HL-60/S4 treated with retinoic acid at 250 ng/mL for 4 days and 3 days (cell line): ENCODE measurements at regions not wholly inside any gene's neighbourhood (a gene's known extent, or its start where the extent isn't known, plus 50 kb on each side); places are given as distances from the start of the nearest gene placed in this dataset.

Experiments used
- in situ Hi-C: fragments of 300-500 bp; cut with MboI; formaldehyde crosslinking; loops from 2 replicates; pipeline ENCODE4 v1.7.0; 2022; ENCODE audit warnings: low sequenced_read_pairs

DNA sequence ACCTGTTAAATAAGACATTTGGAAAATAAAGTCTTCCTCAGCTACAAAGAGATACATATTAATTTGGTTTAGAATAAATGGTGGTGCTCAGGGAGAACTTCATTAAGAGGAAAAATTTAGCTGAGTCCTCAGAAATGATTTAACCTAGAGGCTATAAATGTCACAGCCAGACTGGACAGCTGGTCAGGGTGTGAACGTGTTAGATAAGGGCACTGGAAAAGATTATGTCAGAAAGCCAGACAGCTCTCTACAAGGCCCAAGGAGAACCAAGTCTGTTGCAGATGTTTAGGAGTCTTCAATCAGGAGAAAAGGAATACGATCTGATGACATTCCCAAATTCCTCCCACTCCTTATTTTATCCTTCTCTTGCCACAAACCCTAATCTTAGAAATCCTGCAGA is 265.2 kb downstream of the MAT2B start:
- in situ Hi-C loops: no loop called here

DNA sequence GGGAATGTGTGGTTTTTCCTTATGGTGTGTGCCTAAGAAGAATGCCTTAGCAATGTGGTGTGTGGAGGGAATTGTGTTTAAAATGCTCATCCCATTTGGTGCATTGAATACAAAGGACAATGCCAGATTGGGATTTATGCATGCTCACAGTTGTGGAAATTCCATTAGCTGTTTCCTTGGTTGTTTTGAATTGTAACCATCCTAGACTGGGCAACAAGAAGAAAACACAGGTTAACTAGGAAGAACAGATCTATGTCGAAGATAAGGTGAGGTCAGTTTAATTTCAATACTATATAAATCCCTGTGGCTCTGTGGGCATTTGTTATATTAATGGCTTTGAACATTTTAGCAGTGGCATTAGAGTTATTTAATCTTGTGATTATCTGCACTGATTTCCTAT is 266.8 kb downstream of the MAT2B start:
- in situ Hi-C loops: no loop called here

DNA sequence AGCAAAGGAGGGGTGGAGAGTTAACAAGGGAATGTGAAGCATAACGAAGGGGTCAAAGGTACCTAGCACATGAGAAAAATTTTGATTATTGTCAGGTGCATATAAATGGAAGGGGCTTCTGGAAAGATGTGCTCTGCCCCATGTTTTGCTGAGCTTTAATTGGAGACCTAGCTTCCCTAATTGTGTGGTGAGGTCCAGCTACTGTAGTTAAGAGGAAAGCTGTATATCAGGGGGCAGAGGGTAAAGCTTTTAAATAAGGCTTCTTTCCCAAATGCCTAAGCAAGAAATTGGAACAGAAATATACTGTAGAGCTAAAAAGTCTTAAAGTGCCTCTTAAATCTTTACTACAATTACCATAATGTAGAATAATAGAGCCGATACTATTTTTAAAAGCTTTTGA is 267.2 kb downstream of the MAT2B start:
- in situ Hi-C loops: no loop called here

- in situ Hi-C loops: no loop called here
Observed at GRCh38 chr5:163773226-163773625, 267.8 kb downstream of the MAT2B start.

DNA sequence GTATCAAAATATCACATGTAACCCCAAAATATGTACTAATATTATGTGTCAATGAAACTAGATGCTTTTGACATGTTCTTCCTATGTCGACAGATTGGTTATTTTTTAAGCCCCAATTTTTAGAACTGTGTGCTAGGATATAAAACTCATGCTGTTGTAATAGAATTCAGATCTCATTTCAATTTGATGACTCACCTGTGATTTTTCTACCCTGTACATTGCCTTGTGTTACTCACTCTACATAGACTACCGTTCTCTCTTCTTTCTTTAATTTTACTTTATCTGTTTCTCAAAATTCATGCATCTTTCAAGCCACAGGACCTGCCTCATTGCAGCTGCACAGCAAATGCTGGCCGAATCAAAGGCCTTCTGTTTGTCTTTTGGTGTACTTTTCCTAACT is 284.5 kb downstream of the MAT2B start:
- in situ Hi-C loops: no loop called here

- in situ Hi-C loops: no loop called here
Observed at GRCh38 chr5:163790497-163790896, 285.1 kb downstream of the MAT2B start.

GRCh38 chr5:163794993-163795392 is 289.6 kb downstream of the MAT2B start:
- in situ Hi-C loops: no loop called here

DNA sequence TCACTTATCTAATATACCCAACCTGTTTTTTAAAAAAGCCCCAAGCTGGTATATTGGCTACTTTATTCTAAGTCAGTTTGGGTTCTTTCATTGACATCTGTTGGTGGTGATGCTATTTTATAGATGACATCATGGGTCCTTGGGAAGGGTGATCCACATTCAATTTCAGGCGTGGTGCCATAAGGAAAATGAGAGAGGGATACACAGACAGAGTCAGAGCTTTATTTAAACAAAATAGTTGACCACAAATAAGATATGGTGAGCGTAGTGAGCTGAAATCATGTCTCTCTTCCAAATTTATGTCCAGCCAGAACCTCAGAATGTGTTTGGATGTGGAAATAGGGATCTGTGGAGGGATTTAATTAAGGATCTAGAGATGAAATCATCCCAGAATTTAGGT is 302.4 kb downstream of the MAT2B start:
- in situ Hi-C loops: no loop called here

DNA sequence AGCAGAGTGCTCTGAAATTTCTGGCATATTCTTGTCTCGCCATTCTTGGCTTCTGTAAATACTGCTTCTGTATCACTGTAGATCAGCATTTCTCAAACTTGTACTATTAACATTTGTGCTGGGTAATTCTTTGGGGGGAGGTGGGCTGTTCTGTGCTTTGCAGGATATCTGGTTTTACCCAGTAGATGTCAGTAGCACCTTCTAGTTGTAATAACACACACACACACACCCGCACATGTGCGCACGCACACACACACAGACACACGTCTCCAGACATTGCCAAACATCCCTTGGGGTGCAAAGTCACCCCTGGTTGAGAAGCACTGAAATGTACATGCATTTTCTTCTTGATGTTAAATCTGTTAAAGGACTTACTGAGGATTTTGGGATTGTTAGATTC is 304.1 kb downstream of the MAT2B start:
- in situ Hi-C loops: no loop called here

DNA sequence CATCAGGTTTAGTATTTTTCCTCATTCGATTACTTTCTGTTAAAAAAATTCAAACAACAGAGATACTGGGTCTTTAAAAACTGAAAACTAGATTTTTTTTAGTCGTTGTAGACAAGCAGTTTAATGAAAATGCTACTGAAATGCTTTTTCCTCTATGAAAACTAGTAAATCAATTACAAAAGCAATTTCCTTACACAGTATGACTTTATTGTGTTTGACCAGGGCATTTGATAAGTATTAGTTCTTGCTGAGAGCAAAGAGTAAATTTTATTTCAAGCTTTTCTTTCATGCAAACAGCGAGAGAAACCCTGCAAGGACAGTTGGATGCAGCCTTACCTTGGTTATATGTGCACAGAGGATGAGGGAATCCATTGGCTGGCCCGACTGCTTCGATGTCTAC is 308.5 kb downstream of the MAT2B start:
- in situ Hi-C loops: no loop called here

DNA sequence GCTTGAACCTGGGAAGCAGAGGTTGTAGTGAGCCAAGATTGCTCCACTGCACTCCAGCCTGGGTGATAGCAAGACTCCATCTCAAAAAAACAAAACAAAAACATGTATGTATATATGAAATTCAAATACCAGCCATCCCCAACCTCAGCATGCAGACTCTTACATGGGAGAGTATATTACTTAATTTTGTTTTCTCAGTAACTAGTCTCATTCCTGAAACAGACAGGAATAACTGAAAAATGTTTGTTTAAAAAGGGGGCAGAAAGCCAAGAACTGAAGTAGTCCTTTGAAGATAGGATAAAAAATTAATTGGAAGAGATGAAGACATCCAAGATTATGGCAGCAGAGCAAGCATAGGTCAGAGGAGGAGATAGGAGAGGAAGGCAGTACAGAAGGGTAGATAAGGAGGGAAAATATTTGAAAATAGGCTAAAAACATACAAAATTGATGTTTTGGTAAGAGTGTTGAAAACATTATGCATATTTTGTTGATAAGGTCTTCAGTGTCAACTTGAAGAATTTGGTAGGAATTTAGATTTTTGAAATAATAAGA is 309.9 kb downstream of the MAT2B start:
- in situ Hi-C loops: no loop called here

- in situ Hi-C loops: no loop called here
Observed at GRCh38 chr5:163821142-163821541, 315.7 kb downstream of the MAT2B start.

GRCh38 chr5:163822548-163822947 is 317.1 kb downstream of the MAT2B start:
- in situ Hi-C loops: no loop called here

- in situ Hi-C loops: no loop called here
Observed at GRCh38 chr5:163825661-163826060, 320.2 kb downstream of the MAT2B start.

- in situ Hi-C loops: no loop called here
Observed at GRCh38 chr5:163826201-163826600, 320.8 kb downstream of the MAT2B start.

DNA sequence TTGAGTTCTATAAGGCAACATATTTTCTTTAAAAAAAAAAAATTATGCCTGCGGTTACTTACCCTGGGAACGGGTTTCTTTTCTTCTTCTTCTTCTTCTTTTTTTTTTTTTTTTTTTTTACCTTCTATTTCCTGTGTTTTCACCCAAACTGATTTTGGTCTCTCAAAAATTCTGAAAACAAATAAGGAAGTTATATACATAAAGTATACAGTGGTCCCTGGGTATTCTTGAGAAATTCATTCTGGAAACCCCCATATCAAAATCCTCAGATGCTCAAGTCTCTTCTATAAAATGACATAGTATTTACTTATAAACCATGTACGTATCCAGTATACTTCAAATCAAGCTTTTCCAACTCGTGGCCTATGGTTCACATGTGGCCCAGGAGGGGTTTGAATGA is 326.7 kb downstream of the MAT2B start:
- in situ Hi-C loops: no loop called here

GRCh38 chr5:163838738-163839137 is 333.3 kb downstream of the MAT2B start:
- in situ Hi-C loops: no loop called here

GRCh38 chr5:163846512-163846911 is 341.1 kb downstream of the MAT2B start:
- in situ Hi-C loops: no loop called here

DNA sequence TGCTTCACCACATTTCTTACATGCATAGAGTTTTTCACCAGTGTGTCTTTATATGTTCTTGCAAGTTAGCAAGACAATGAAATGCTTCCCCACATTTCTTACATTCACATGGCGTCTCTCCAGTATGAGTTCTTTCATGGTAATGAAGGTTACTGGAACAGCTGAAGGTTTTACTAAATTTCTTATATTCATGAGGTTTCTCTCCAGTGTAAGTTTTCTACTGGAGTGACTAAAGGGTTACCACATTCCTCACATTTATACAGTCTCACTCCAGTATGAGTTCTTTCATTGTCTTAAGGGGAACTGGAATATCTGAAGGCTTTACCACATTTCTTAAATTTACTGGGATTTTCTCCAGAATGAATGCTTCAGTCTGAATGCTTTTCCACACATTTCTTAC is 350.3 kb downstream of the MAT2B start:
- in situ Hi-C loops: no loop called here

DNA sequence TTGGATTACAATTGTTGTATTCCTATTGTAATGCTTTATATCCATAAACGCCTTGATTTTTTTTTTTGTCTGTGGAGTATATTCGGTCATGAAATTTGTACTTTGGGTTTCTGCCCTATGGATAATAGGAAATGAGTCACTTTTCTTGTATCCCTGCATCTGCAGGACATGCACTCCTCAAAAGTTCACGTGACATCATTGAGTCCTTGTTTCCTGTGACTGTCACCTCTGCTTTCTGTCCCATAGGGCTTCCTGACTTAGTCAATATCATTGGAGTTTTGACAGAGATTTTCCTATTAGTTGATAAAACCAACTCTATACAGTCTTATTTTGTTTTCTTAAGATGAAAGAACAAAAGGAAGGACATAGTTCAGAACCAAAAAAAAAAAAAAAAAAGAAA is 356.3 kb downstream of the MAT2B start:
- in situ Hi-C loops: no loop called here

GRCh38 chr5:163867324-163867723 is 361.9 kb downstream of the MAT2B start:
- in situ Hi-C loops: no loop called here

DNA sequence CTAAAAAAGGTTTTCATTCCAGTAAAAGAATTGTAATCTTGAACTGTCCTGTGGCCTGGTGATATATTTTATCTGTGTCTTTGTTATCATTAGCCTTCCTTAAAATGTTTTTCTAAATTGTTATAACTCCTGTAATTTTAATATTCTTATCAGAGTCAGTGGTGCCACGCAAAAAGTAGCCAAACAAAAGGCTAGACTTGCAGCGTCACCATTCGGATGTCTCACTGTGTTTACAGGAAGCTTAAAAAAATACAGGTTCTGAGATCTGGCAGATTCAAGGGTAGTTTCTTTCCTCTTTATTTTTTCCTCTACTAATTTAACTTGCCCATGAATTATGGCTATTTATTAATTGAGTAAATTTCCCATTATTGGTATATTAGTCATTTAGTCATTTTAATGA is 362.3 kb downstream of the MAT2B start:
- in situ Hi-C loops: no loop called here

GRCh38 chr5:163869581-163869980 is 364.2 kb downstream of the MAT2B start:
- in situ Hi-C loops: no loop called here

GRCh38 chr5:163870441-163870840 is 365.0 kb downstream of the MAT2B start:
- in situ Hi-C loops: no loop called here
